ENCODE measurements at regions not wholly inside any gene's neighbourhood (a gene's known extent, or its start where the extent isn't known, plus 50 kb on each side); places are given as distances from the start of the nearest gene placed in this dataset.

GRCh38 chr2:118350621-118351020 is 262.4 kb downstream of the INSIG2 start:
- BruUV-seq (replicated peaks) = no TSS peak
- H3K27ac ChIP-seq (ENCODE audit: low read depth, low read length, poor library complexity, severe bottlenecking) = no peak overlapping the region
- H3K36me3 ChIP-seq (ENCODE audit: insufficient read depth, low read length, poor library complexity, severe bottlenecking) = no peaks in the 10 kb centered on the region
- H3K9me3 ChIP-seq (ENCODE audit: low read depth, low read length, poor library complexity, severe bottlenecking) = no peaks in the 10 kb centered on the region
- DNase-seq (ENCODE audit: low spot score) = no peak
- no peak for TF ChIP-seq CTCF (conservative IDR thresholded peaks at IDR 0.05; ENCODE audit: low read depth, low read length)
- no peak for TF ChIP-seq EZH2 (IDR thresholded peaks at IDR 0.05; ENCODE audit: borderline replicate concordance, low read depth, low read length, poor library complexity, severe bottlenecking)
- intact Hi-C loops (cut with micrococcal nuclease; ENCODE audit: unreplicated experiment) = no loop called here
- H3K4me3 ChIP-seq (ENCODE audit: low read depth, low read length, poor library complexity, severe bottlenecking) = no peak overlapping the region
- no peaks in the 10 kb centered on the region for H3K27me3 ChIP-seq (replicated peaks; ENCODE audit: insufficient read depth, low read depth, low read length, poor library complexity)
- ChIA-PET CTCF (no interaction called here), POLR2A (ENCODE audit: low non-redundant PET) (no interaction called here)
- no peaks in the 10 kb centered on the region for H3K4me1 ChIP-seq (ENCODE audit: insufficient read depth, low read length, poor library complexity, severe bottlenecking)

- no peak overlapping the region for H3K27ac ChIP-seq (ENCODE audit: low read depth, low read length, poor library complexity, severe bottlenecking)
- no peak for TF ChIP-seq CTCF (conservative IDR thresholded peaks at IDR 0.05; ENCODE audit: low read depth, low read length)
- DNase-seq (ENCODE audit: low spot score) = no peak
- BruUV-seq (replicated peaks) = no TSS peak
- ChIA-PET CTCF (no interaction called here), POLR2A (ENCODE audit: low non-redundant PET) (no interaction called here)
- H3K4me1 ChIP-seq (ENCODE audit: insufficient read depth, low read length, poor library complexity, severe bottlenecking) = no peaks in the 10 kb centered on the region
- no peaks in the 10 kb centered on the region for H3K36me3 ChIP-seq (ENCODE audit: insufficient read depth, low read length, poor library complexity, severe bottlenecking)
- no peaks in the 10 kb centered on the region for H3K27me3 ChIP-seq (replicated peaks; ENCODE audit: insufficient read depth, low read depth, low read length, poor library complexity)
- intact Hi-C loops (cut with micrococcal nuclease; ENCODE audit: unreplicated experiment) = no loop called here
- H3K4me3 ChIP-seq (ENCODE audit: low read depth, low read length, poor library complexity, severe bottlenecking) = no peak overlapping the region
- H3K9me3 ChIP-seq (ENCODE audit: low read depth, low read length, poor library complexity, severe bottlenecking) = no peaks in the 10 kb centered on the region
Measured at GRCh38 chr2:118349365-118349764, 261.1 kb downstream of the INSIG2 start.

- H3K9me3 ChIP-seq (ENCODE audit: low read depth, low read length, poor library complexity, severe bottlenecking) = no peaks in the 10 kb centered on the region
- no peaks in the 10 kb centered on the region for H3K4me1 ChIP-seq (ENCODE audit: insufficient read depth, low read length, poor library complexity, severe bottlenecking)
- no peak overlapping the region for H3K27ac ChIP-seq (ENCODE audit: low read depth, low read length, poor library complexity, severe bottlenecking)
- intact Hi-C loops (cut with micrococcal nuclease; ENCODE audit: unreplicated experiment) = no loop called here
- no peak for DNase-seq (ENCODE audit: low spot score)
- no peaks in the 10 kb centered on the region for H3K27me3 ChIP-seq (replicated peaks; ENCODE audit: insufficient read depth, low read depth, low read length, poor library complexity)
- no peaks in the 10 kb centered on the region for H3K36me3 ChIP-seq (ENCODE audit: insufficient read depth, low read length, poor library complexity, severe bottlenecking)
- CTCF ChIA-PET = no interaction called here
- TF ChIP-seq CTCF (conservative IDR thresholded peaks at IDR 0.05; ENCODE audit: low read depth, low read length) = no peak
- no peak for TF ChIP-seq EZH2 (IDR thresholded peaks at IDR 0.05; ENCODE audit: borderline replicate concordance, low read depth, low read length, poor library complexity, severe bottlenecking)
- no peak overlapping the region for H3K4me3 ChIP-seq (ENCODE audit: low read depth, low read length, poor library complexity, severe bottlenecking)
- POLR2A ChIA-PET (ENCODE audit: low non-redundant PET) = no interaction called here
- BruUV-seq (replicated peaks) = no TSS peak
Measured at GRCh38 chr2:118348380-118349034, 260.2 kb downstream of the INSIG2 start.

All from A673 (cell line).